ENCODE measurements at regions not wholly inside any gene's neighbourhood (a gene's known extent, or its start where the extent isn't known, plus 50 kb on each side); places are given as distances from the start of the nearest gene placed in this dataset.

DNA sequence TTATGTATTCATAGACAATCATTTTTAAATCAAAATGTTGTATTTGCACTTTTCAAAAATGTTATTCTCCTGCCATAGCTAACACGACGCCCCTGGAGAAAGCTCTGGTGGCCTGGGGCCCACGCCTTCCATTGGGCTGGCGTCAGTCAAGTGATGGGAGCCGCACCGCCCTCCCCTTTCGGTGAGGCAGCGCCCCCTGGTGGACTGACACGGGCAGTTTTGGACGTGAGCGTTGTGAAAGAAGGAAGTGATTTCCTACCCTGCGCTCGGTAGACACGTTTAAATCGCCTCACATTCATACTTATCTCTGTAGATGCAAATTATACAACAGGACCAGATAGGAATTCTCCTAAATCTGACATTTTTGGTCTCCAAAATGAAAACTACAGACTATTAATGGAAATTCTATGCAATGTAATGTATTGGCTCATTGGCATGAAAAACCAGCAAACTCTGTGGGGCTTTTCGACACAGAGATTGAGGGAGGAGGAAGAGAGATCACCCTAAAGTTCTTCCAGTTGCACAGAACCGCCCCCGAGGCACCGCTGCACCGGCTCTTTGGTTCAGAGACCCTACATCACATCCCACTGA lies 326.2 kb upstream of the SOX11 start:
- DNase-seq (ENCODE audit: low read depth): no peak
- TF ChIP-seq, protein P1, sequence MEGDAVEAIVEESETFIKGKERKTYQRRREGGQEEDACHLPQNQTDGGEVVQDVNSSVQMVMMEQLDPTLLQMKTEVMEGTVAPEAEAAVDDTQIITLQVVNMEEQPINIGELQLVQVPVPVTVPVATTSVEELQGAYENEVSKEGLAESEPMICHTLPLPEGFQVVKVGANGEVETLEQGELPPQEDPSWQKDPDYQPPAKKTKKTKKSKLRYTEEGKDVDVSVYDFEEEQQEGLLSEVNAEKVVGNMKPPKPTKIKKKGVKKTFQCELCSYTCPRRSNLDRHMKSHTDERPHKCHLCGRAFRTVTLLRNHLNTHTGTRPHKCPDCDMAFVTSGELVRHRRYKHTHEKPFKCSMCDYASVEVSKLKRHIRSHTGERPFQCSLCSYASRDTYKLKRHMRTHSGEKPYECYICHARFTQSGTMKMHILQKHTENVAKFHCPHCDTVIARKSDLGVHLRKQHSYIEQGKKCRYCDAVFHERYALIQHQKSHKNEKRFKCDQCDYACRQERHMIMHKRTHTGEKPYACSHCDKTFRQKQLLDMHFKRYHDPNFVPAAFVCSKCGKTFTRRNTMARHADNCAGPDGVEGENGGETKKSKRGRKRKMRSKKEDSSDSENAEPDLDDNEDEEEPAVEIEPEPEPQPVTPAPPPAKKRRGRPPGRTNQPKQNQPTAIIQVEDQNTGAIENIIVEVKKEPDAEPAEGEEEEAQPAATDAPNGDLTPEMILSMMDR (conservative IDR thresholded peaks at IDR 0.05; ENCODE audit: control insufficient read depth, insufficient read depth, low read depth, low read length): peak; percentile 17
- H3K4me3 ChIP-seq (ENCODE audit: control insufficient read depth, low read depth, low read length): no peak overlapping the region

DNA sequence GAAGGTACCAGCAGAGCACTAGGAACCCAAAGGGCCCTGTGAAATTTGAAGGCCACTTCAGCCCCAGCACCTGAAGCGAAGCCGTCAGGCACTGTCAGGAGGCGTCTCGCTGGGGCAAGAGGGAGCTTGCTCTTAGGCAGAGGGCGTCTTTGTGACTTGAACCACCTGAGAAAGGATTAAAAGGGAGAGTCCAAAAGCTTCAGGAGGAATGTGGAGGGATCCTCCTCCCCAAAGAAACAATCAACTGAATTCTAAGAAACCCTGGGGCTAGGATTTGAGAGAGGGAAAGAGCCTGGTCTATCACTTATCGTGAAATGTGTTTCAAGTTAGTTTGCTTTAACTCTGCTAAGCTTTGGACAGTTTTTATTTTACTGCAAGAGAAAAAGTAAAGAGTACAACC lies 324.9 kb upstream of the SOX11 start:
- TF ChIP-seq, protein P1 (conservative IDR thresholded peaks at IDR 0.05; ENCODE audit: control insufficient read depth, insufficient read depth, low read depth, low read length): no peak
- no peak overlapping the region for H3K4me3 ChIP-seq (ENCODE audit: control insufficient read depth, low read depth, low read length)
- no peak for DNase-seq (ENCODE audit: low read depth)

DNA sequence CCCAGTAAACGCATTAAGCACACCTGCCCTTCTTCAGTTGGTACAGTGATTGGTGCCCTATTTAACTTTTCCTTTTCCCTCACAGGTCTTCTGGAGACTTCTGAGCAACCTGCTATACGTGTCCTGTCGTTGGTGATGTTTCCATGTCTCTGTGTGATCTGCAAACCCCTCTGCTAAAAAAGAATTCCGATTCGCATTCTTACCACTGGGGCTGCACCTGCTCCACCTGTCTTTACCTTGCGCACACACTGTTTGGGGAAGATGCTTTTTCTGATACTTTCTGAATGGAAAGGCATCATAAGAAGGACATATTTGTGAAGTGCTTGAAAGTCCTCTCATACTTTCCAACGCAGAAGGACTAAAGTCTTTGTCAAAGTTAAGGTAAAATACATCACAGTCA lies 323.9 kb upstream of the SOX11 start:
- DNase-seq (ENCODE audit: low read depth): no peak
- TF ChIP-seq, protein P1 (conservative IDR thresholded peaks at IDR 0.05; ENCODE audit: control insufficient read depth, insufficient read depth, low read depth, low read length): no peak
- no peak overlapping the region for H3K4me3 ChIP-seq (ENCODE audit: control insufficient read depth, low read depth, low read length)

DNA sequence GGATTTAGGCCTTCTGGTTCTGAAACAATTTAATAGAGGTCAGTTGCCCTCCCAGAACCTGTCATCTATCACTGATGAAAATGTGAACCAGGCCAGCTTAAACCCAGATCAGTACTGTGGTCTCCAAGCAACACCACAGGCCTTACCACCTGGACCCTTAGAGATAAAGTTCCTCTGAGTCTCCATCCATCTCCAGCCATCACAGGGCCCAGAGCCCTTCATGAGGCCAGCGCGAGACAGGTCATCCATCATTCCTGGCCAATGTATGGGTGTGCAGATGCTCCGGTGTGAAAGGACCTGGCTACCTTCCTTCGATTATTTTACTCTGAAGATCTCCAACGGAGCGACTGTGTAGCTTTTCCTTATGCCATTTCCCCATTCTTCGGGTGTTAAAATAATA lies 322.7 kb upstream of the SOX11 start:
- H3K4me3 ChIP-seq (ENCODE audit: control insufficient read depth, low read depth, low read length): no peak overlapping the region
- TF ChIP-seq, protein P1 (conservative IDR thresholded peaks at IDR 0.05; ENCODE audit: control insufficient read depth, insufficient read depth, low read depth, low read length): no peak
- no peak for DNase-seq (ENCODE audit: low read depth)

DNA sequence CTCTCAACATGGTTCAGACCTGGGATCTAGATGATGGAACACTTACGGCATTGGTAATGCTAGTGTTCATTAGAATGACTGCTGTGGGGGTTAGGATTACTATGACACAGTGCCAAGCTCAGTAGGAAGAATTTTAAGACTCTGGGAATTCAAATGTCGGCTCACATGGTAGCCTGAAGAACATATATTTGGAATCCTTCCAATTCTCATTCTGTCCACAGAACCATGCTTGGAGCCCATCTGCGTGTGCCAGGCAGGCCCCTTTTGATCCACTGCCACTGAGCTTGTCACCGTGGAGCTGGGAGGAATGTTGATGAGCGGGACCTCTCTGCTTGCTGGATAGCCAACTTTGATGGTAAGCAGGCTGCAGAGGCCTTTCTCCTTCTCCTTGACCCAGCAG lies 322.0 kb upstream of the SOX11 start:
- DNase-seq (ENCODE audit: low read depth): no peak
- H3K4me3 ChIP-seq (ENCODE audit: control insufficient read depth, low read depth, low read length): no peak overlapping the region
- TF ChIP-seq, protein P1 (conservative IDR thresholded peaks at IDR 0.05; ENCODE audit: control insufficient read depth, insufficient read depth, low read depth, low read length): no peak

DNA sequence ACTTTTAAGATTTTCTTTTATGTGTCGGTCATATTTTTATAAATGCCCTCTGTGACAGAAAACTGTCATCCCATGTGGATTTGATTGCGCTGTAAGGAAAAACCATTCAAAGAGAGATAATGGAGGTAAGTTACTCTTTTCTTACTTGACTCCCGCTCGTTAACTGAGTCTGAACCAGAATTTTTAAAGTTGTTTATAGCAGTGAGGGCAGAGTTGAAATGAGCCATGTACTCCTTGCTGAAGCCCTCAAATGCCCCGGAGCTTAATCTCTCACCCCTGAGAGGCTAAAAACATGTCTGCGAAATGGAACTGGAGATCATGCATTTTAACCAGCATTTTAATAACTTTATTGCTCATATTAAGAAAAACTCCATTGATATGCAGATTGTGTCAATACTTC lies 320.0 kb upstream of the SOX11 start:
- no peak for DNase-seq (ENCODE audit: low read depth)
- TF ChIP-seq, protein P1 (conservative IDR thresholded peaks at IDR 0.05; ENCODE audit: control insufficient read depth, insufficient read depth, low read depth, low read length): no peak
- no peak overlapping the region for H3K4me3 ChIP-seq (ENCODE audit: control insufficient read depth, low read depth, low read length)

DNA sequence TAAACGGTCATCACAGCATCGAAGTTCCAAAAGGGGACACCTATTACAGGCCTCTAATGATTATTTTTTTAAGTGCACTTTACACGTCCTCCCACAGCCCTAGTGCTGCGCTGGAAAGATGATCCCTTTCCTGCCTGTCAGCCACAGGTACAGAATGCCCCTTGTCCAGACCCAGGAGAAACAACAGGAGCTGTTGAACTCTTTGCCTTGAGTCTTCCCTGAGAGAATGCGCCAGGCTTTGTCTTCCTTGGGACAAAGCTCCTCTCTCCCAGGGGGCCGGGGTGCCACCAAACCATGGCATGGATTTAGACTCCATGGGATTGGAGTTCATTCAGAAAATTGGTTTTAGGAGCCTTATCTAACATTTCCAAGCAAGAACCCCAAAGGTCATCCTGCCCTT lies 319.0 kb upstream of the SOX11 start:
- TF ChIP-seq, protein P1 (conservative IDR thresholded peaks at IDR 0.05; ENCODE audit: control insufficient read depth, insufficient read depth, low read depth, low read length): no peak
- no peak overlapping the region for H3K4me3 ChIP-seq (ENCODE audit: control insufficient read depth, low read depth, low read length)
- no peak for DNase-seq (ENCODE audit: low read depth)
